Liver (tissue), 3 donors: ENCODE measurements at regions not wholly inside any gene's neighbourhood (a gene's known extent, or its start where the extent isn't known, plus 50 kb on each side); places are given as distances from the start of the nearest gene placed in this dataset.

Experiments used
- CTCF ChIP-seq: fragments of 150-350 bp; IDR thresholded peaks from 2 replicates; pipeline ENCODE4 v1.5.1; 2017; ENCODE audit warnings: improper control_type of control experiment, low read depth, low read length; ENCODE audit not compliant: missing input control
- GABPA ChIP-seq, 2 donors: IDR thresholded peaks in 1 of 2; conservative IDR thresholded peaks in 1 of 2; 2 replicates each; pipeline ENCODE4 v1.6.1; 2016; ENCODE audit warnings: antibody characterized with exemption in 2 of 2, mild to moderate bottlenecking in 1 of 2, moderate library complexity in 1 of 2
- JUND ChIP-seq, 2 donors: IDR thresholded peaks; 2 replicates each; pipeline ENCODE4 v1.6.1; 2016; ENCODE audit warnings: antibody characterized with exemption in 2 of 2
- MAX ChIP-seq: IDR thresholded peaks from 2 replicates; pipeline ENCODE4 v1.6.1; 2016; ENCODE audit warnings: antibody characterized with exemption
- RAD21 ChIP-seq, 2 donors: IDR thresholded peaks; 2 replicates each; pipeline ENCODE4 v1.6.1; 2016; ENCODE audit warnings: antibody characterized with exemption in 2 of 2, mild to moderate bottlenecking in 2 of 2
- TAF1 ChIP-seq: conservative IDR thresholded peaks from 2 replicates; pipeline ENCODE4 v1.6.1; 2016; ENCODE audit warnings: antibody characterized with exemption, mild to moderate bottlenecking
- YY1 ChIP-seq: IDR thresholded peaks from 2 replicates; pipeline ENCODE4 v1.6.1; 2016; ENCODE audit warnings: antibody characterized with exemption, mild to moderate bottlenecking
- ZBTB33 ChIP-seq: IDR thresholded peaks from 2 replicates; pipeline ENCODE4 v1.6.1; 2016; ENCODE audit warnings: antibody characterized with exemption
- donor health status: healthy.
- donor health status: healthy.

- TF ChIP-seq CTCF (no peak), MAX (no peak), JUND (IDR thresholded peaks at IDR 0.05) (no peak), YY1 (no peak), RAD21 (IDR thresholded peaks at IDR 0.05) (no peak), ZBTB33 (no peak), TAF1 (no peak), GABPA (IDR thresholded peaks at IDR 0.05 in 1 of 2, conservative IDR thresholded peaks at IDR 0.05 in 1 of 2) (no peak)
Observed at GRCh38 chr10:83647526-83647925, 491.8 kb upstream of the GHITM start.
